GM12878 (cell line): ENCODE measurements at regions not wholly inside any gene's neighbourhood (a gene's known extent, or its start where the extent isn't known, plus 50 kb on each side); places are given as distances from the start of the nearest gene placed in this dataset.

Experiments
- ATAC-seq: fragments of 200-7000 bp; cut with Tn5 transposase; 3 replicates; pipeline ENCODE4 v1.9.1; 2020; ENCODE audit warnings: mild to moderate bottlenecking, moderate library complexity
- BruUV-seq: library from RNA; stranded (reverse); fragments of 400-500 nt; replicated peaks from 2 replicates; lab custom pipeline; 2021; lab: Mats Ljungman, UMichigan
- CTCF ChIA-PET: fragments of 300-600 bp; sonication (Branson Sonifier 250); formaldehyde crosslinking; extraction: SDS; loops from one replicate; lab custom pipeline; 2021; ENCODE audit warnings: inconsistent platforms; lab: Yijun Ruan, JAX
- POLR2A ChIA-PET: fragments of 350-600 bp; formaldehyde crosslinking; extraction: SDS; loops from one replicate; lab custom pipeline; 2021; ENCODE audit warnings: inconsistent platforms; lab: Charles Lee
- RAD21 ChIA-PET: fragments of 300-600 bp; sonication (Branson Sonifier 250); formaldehyde crosslinking; loops from one replicate; lab custom pipeline; 2023; ENCODE audit warnings: antibody characterized with exemption; ENCODE audit not compliant: unreplicated experiment; lab: Charles Lee
- SMC1A ChIA-PET: fragments of 300-600 bp; sonication (Branson Sonifier 250); formaldehyde crosslinking; loops from one replicate; lab custom pipeline; 2023; ENCODE audit not compliant: unreplicated experiment, uncharacterized antibody; lab: Charles Lee
- DNase-seq: peaks from one replicate; pipeline ENCODE4 v3.0.0-alpha.2; 2011; ENCODE audit warnings: low read depth, low spot score
- FAIRE-seq: peaks from 3 replicates; lab custom pipeline; 2011; peaks lifted over from hg19 to GRCh38; lab: Jason Lieb, UNC
- H2AFZ ChIP-seq: 2 replicates; pipeline ENCODE4 v1.6.0; 2011; ENCODE audit warnings: low read depth, low read length, control low read depth; ENCODE audit not compliant: control insufficient read depth
- H3K27ac ChIP-seq: 2 replicates; pipeline ENCODE4 v1.5.1; 2011; ENCODE audit warnings: control low read depth; ENCODE audit not compliant: control insufficient read depth, insufficient read depth
- H3K27me3 ChIP-seq, 2 experiments: replicated peaks in 1 of 2; 2 replicates each; pipeline versions ENCODE4 v1.6.0 to v1.6.1; 2011; ENCODE audit warnings: low read length in 1 of 2; ENCODE audit not compliant: control insufficient read depth in 2 of 2, insufficient read depth in 2 of 2
- H3K36me3 ChIP-seq, 2 experiments: 2 replicates each; pipeline ENCODE4 v1.5.1; 2011; ENCODE audit warnings: low read length in 1 of 2; ENCODE audit not compliant: control insufficient read depth in 2 of 2, insufficient read depth in 2 of 2
- H3K4me1 ChIP-seq: 2 replicates; pipeline ENCODE4 v1.6.1; 2011; ENCODE audit warnings: mild to moderate bottlenecking, low read length, moderate library complexity, mixed read lengths; ENCODE audit not compliant: control insufficient read depth, insufficient read depth
- H3K4me2 ChIP-seq: 2 replicates; pipeline ENCODE4 v1.6.0; 2011; ENCODE audit warnings: control low read depth; ENCODE audit not compliant: control insufficient read depth, insufficient read depth
- H3K4me3 ChIP-seq: fragments of 200-600 bp; sonication (generic); 2 replicates; pipeline ENCODE4 v1.5.1; 2016
- H3K79me2 ChIP-seq: 2 replicates; pipeline ENCODE4 v1.6.0; 2011; ENCODE audit warnings: low read length; ENCODE audit not compliant: control insufficient read depth, insufficient read depth
- H3K9ac ChIP-seq: 2 replicates; pipeline ENCODE4 v1.8.0; 2011; ENCODE audit warnings: low read length, control low read depth, mixed read lengths; ENCODE audit not compliant: control insufficient read depth, insufficient read depth
- H3K9me3 ChIP-seq: replicated peaks from 3 replicates; pipeline ENCODE4 v1.5.1; 2011; ENCODE audit warnings: mild to moderate bottlenecking, low read length; ENCODE audit not compliant: control insufficient read depth, insufficient read depth
- H4K20me1 ChIP-seq: 2 replicates; pipeline ENCODE4 v1.6.0; 2011; ENCODE audit not compliant: control insufficient read depth, insufficient read depth
- ATF2 ChIP-seq: IDR thresholded peaks from 2 replicates; pipeline ENCODE4 v1.6.1; 2012; ENCODE audit warnings: low read length, inconsistent platforms
- EED ChIP-seq: sonication (generic); IDR thresholded peaks from 2 replicates; pipeline ENCODE4 v1.6.1; 2016; ENCODE audit warnings: antibody characterized with exemption, low read depth
- ESRRA ChIP-seq: IDR thresholded peaks from 2 replicates; pipeline ENCODE4 v1.6.1; 2012; ENCODE audit warnings: mild to moderate bottlenecking, low read length, improper control_type of control experiment
- IRF5 ChIP-seq: fragments of 450-650 bp; IDR thresholded peaks from 2 replicates; pipeline ENCODE4 v1.6.1; 2017; ENCODE audit warnings: borderline replicate concordance
- LARP7 ChIP-seq: fragments of 450-650 bp; IDR thresholded peaks from 2 replicates; pipeline ENCODE4 v1.6.1; 2017; ENCODE audit warnings: mild to moderate bottlenecking
- NFYA ChIP-seq: IDR thresholded peaks from 2 replicates; pipeline ENCODE4 v1.6.1; 2011; ENCODE audit warnings: low read depth, mild to moderate bottlenecking, low read length, improper control_type of control experiment, borderline replicate concordance
- POLR2A ChIP-seq: IDR thresholded peaks from 2 replicates; pipeline ENCODE4 v1.6.1; 2011; ENCODE audit warnings: low read depth, mild to moderate bottlenecking, low read length
- RBBP5 ChIP-seq: fragments of 200-600 bp; sonication (generic); conservative IDR thresholded peaks from 2 replicates; pipeline ENCODE4 v1.6.1; 2016
- ZNF207 ChIP-seq: fragments of 450-650 bp; IDR thresholded peaks from 2 replicates; pipeline ENCODE4 v1.6.1; 2014; ENCODE audit warnings: antibody characterized with exemption, mild to moderate bottlenecking, borderline replicate concordance
- WGBS: methylation state at CpG from one replicate; pipeline ENCODE4 v1.1.6; 2016; ENCODE audit warnings: low lambda C conversion rate; ENCODE audit not compliant: insufficient replicate concordance, insufficient coverage; ENCODE audit errors: missing lambda C conversion rate; 5-methylcytosine and 5-hydroxymethylcytosine counted together
- in situ Hi-C: fragments of 300-500 bp; cut with MboI; formaldehyde crosslinking; loops from 9 replicates; pipeline ENCODE4 v1.14.3; 2018; ENCODE audit warnings: mixed read lengths
- intact Hi-C: fragments of 100-400 bp; cut with micrococcal nuclease; formaldehyde crosslinking; loops from one replicate; pipeline ENCODE4 v1.14.2; 2022; ENCODE audit not compliant: unreplicated experiment

- H3K36me3 ChIP-seq, result no peaks in the 10 kb centered on the region
- TF ChIP-seq ATF2 (no peak), POLR2A (no peak), ESRRA (no peak), NFYA (no peak), IRF5 (no peak), RBBP5 (no peak), EED (no peak), ZNF207 (no peak), LARP7 (no peak)
- TF ChIP-seq, all 136 proteins: peak for 0
- DNase-seq (no peak), ATAC-seq (no peak), FAIRE-seq (no peak)
- no peaks in the 10 kb centered on the region for H3K9me3 ChIP-seq
- no peak overlapping the region for H3K9ac ChIP-seq
- RAD21 ChIA-PET, result no interaction called here
- H3K27me3 ChIP-seq, result no peaks in the 10 kb centered on the region
- CTCF ChIA-PET, result no interaction called here
- no peak overlapping the region for H3K4me3 ChIP-seq
- H3K27ac ChIP-seq, result no peak overlapping the region
- H3K79me2 ChIP-seq, result no peaks in the 10 kb centered on the region
- no peaks in the 10 kb centered on the region for H3K4me1 ChIP-seq
- in situ Hi-C loops, result no loop called here
- POLR2A ChIA-PET, result no interaction called here
- intact Hi-C loops, result no loop called here
- WGBS, result 61% methylated on average over 12 of the region's 12 CpGs
- H2AFZ ChIP-seq, result no peak overlapping the region
- no peaks in the 10 kb centered on the region for H4K20me1 ChIP-seq
- no peak overlapping the region for H3K4me2 ChIP-seq
- BruUV-seq, result no TSS peak
- SMC1A ChIA-PET, result no interaction called here
Observed at GRCh38 chr16:55003916-55004315, 73.3 kb downstream of the IRX5 start.
